ENCODE measurements at regions not wholly inside any gene's neighbourhood (a gene's known extent, or its start where the extent isn't known, plus 50 kb on each side); places are given as distances from the start of the nearest gene placed in this dataset.

GRCh38 chr11:116422956-116423600 is 349.7 kb downstream of the BUD13 start:
- Histone ChIP-seq H3K27me3 (ENCODE audit: control insufficient read depth in 2 of 2, insufficient read depth in 1 of 2, low read length in 1 of 2) (no peaks in the 10 kb centered on the region), H3K27ac (ENCODE audit: low read depth in 1 of 2, low read length in 1 of 2) (no peak overlapping the region), H3K9me3 (ENCODE audit: control insufficient read depth in 2 of 2, insufficient read depth in 1 of 2, low read length in 1 of 2) (no peaks in the 10 kb centered on the region), H3K4me1 (ENCODE audit: control insufficient read depth in 2 of 2, insufficient read depth in 2 of 2, low read length in 2 of 2) (no peaks in the 10 kb centered on the region), H3K4me3 (ENCODE audit: low read length in 2 of 2) (no peak overlapping the region), H3K36me3 (ENCODE audit: control insufficient read depth in 2 of 2, insufficient read depth in 2 of 2, low read length in 1 of 2) (no peaks in the 10 kb centered on the region)
- 72% methylated on average over 6 of the region's 6 CpGs for WGBS
- DNase-seq (ENCODE audit: low read depth in 6 of 9, low spot score in 9 of 9), result no peak

GRCh38 chr11:116422556-116422955 is 350.2 kb downstream of the BUD13 start:
- Histone ChIP-seq H3K4me1 (ENCODE audit: control insufficient read depth in 2 of 2, insufficient read depth in 2 of 2, low read length in 2 of 2) (no peaks in the 10 kb centered on the region), H3K36me3 (ENCODE audit: control insufficient read depth in 2 of 2, insufficient read depth in 2 of 2, low read length in 1 of 2) (no peaks in the 10 kb centered on the region), H3K27me3 (ENCODE audit: control insufficient read depth in 2 of 2, insufficient read depth in 1 of 2, low read length in 1 of 2) (no peaks in the 10 kb centered on the region), H3K9me3 (ENCODE audit: control insufficient read depth in 2 of 2, insufficient read depth in 1 of 2, low read length in 1 of 2) (no peaks in the 10 kb centered on the region), H3K27ac (ENCODE audit: low read depth in 1 of 2, low read length in 1 of 2) (no peak overlapping the region), H3K4me3 (ENCODE audit: low read length in 2 of 2) (no peak overlapping the region)
- no peak for DNase-seq (ENCODE audit: low read depth in 6 of 9, low spot score in 9 of 9)

DNA sequence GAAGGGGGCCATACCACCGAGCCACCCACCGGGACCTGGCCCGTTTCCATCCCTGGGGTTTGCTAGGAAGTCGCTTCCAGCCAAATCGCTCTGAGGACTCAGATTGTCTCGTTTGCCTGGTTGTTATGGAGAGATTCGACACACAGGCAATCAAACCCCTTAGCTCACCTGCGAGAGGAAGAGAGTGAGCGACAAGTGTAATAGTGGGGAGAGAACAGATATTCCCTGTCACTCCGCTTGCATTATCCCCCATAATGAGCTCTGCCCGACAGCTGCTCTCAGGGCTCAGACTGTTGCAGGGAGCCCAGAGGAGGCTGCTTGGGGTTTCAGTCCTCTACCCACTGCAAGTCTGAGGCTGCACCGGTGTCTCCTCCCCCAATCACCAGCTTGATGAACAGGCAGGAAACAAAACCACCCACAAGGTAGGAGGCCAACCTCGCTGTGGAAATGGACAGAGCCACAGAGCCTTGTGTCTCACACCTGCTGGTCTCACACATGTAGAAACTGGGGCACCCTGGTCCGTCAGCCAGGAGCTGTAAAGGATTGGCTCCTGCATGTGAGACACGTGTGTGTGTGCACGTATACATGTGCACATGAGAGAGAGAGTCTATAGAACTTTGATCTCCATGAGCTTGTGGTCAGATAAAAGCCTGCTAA is 351.1 kb downstream of the BUD13 start:
- Histone ChIP-seq H3K27me3 (ENCODE audit: control insufficient read depth in 2 of 2, insufficient read depth in 1 of 2, low read length in 1 of 2) (no peaks in the 10 kb centered on the region), H3K27ac (ENCODE audit: low read depth in 1 of 2, low read length in 1 of 2) (no peak overlapping the region), H3K4me3 (ENCODE audit: low read length in 2 of 2) (no peak overlapping the region), H3K36me3 (ENCODE audit: control insufficient read depth in 2 of 2, insufficient read depth in 2 of 2, low read length in 1 of 2) (no peaks in the 10 kb centered on the region), H3K9me3 (ENCODE audit: control insufficient read depth in 2 of 2, insufficient read depth in 1 of 2, low read length in 1 of 2) (no peaks in the 10 kb centered on the region), H3K4me1 (ENCODE audit: control insufficient read depth in 2 of 2, insufficient read depth in 2 of 2, low read length in 2 of 2) (no peaks in the 10 kb centered on the region)
- DNase-seq (ENCODE audit: low read depth in 6 of 9, low spot score in 9 of 9), result no peak
- WGBS, result 63% methylated on average over 16 of the region's 16 CpGs

DNA sequence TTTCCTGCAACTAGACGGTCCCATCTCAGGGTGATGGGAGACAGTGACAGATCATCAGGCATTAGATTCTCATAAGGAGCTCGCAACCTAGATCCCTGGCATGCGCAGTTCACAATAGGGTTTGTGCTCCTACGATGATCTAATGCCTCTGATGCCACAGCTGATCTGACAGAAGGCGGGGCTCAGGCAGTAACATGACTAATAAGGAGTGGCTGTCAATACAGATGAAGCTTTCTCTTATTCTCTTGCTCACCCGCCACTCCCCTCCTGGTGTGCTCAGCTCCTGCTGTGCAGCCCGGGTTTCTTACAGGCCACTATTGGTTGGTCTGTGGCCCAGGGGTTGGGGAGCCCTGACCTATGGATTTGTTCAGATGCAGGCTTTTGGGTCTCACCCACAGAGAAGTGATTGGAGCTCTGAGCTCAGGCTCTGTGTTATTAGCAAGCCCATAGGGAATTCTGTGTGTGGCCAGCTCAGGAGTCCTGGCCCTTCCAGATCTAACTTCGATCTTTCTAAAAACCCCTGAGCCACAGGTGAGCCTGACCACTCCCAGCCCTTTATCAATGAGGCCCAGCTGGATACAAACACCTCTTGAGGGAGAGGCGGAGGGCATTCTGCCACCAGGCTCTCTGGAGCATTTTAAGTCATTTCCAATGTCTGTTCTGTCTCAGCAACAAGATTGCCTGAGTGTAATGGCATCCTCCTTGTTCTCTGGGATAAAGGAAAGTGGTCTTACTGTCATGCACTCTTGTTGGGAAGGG is 351.8 kb downstream of the BUD13 start:
- WGBS, result 86% methylated on average over 9 of the region's 9 CpGs

DNA sequence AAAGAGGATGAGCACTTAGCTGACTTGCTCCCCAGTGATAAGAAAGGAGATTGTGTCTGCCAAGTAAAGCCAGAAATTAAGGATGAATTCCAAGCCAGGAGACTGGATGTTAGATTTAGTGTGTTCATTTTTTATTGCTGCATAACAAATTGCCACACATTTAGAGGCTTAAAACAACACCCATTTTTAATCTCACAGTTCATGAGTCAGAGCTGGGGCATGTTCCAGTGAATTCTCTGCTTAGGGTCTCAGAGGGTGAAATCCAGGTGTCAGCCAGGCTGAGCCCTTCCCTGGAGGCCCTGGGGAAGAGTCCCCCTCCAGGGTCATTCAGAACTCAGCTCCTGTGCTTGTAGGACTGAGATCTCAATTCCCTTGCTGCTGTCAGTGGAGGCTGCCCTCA is 352.8 kb downstream of the BUD13 start:
- H3K36me3 ChIP-seq (ENCODE audit: control insufficient read depth in 2 of 2, insufficient read depth in 2 of 2, low read length in 1 of 2), result no peaks in the 10 kb centered on the region
- no peak overlapping the region for H3K4me3 ChIP-seq (ENCODE audit: low read length in 2 of 2)
- H3K27ac ChIP-seq (ENCODE audit: low read depth in 1 of 2, low read length in 1 of 2), result no peak overlapping the region
- H3K27me3 ChIP-seq (ENCODE audit: control insufficient read depth in 2 of 2, insufficient read depth in 1 of 2, low read length in 1 of 2), result no peaks in the 10 kb centered on the region
- no peak for DNase-seq (ENCODE audit: low read depth in 6 of 9, low spot score in 9 of 9)
- no peaks in the 10 kb centered on the region for H3K9me3 ChIP-seq (ENCODE audit: control insufficient read depth in 2 of 2, insufficient read depth in 1 of 2, low read length in 1 of 2)
- no peaks in the 10 kb centered on the region for H3K4me1 ChIP-seq (ENCODE audit: control insufficient read depth in 2 of 2, insufficient read depth in 2 of 2, low read length in 2 of 2)

More for the DNA sequence above, 351.8 kb downstream of the BUD13 start:
- no peaks in the 10 kb centered on the region for H3K27me3 ChIP-seq (ENCODE audit: control insufficient read depth in 2 of 2, insufficient read depth in 1 of 2, low read length in 1 of 2)
- no peak overlapping the region for H3K4me3 ChIP-seq (ENCODE audit: low read length in 2 of 2)
- H3K36me3 ChIP-seq (ENCODE audit: control insufficient read depth in 2 of 2, insufficient read depth in 2 of 2, low read length in 1 of 2), result no peaks in the 10 kb centered on the region
- H3K27ac ChIP-seq (ENCODE audit: low read depth in 1 of 2, low read length in 1 of 2), result no peak overlapping the region
- no peaks in the 10 kb centered on the region for H3K4me1 ChIP-seq (ENCODE audit: control insufficient read depth in 2 of 2, insufficient read depth in 2 of 2, low read length in 2 of 2)
- DNase-seq (ENCODE audit: low read depth in 6 of 9, low spot score in 9 of 9), result no peak
- no peaks in the 10 kb centered on the region for H3K9me3 ChIP-seq (ENCODE audit: control insufficient read depth in 2 of 2, insufficient read depth in 1 of 2, low read length in 1 of 2)

DNA sequence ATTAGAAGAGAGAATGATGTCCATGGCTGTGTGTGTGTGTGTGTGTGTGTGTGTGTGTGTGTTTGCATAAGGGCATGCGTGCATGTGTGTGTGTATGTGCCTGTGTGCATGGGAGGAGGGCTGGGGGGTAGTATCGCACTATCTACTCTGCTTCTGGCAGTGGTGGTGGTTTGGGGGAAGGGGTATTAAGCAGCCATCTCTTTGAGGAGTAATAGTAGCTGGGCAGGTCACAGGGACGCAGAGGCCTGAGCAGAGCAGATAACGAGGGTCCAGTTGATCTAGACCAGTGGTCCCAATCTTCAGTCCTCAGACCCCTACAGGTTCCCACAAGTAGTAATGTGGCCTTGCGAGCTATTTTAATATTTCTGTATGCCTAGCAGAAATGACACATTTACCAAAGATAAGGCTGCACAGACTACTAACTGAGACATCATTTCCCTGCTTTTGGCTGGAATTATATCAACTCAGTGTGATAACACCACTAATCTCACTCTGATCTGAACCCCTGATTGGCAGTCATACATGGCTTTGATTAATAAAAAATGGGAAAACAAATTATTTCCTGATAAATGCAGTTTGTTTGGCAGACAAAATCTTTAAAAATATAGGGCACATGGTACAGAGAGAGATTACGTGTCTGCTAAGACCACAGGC is 354.3 kb downstream of the BUD13 start:
- Histone ChIP-seq H3K36me3 (ENCODE audit: control insufficient read depth in 2 of 2, insufficient read depth in 2 of 2, low read length in 1 of 2) (no peaks in the 10 kb centered on the region), H3K4me1 (ENCODE audit: control insufficient read depth in 2 of 2, insufficient read depth in 2 of 2, low read length in 2 of 2) (no peaks in the 10 kb centered on the region), H3K4me3 (ENCODE audit: low read length in 2 of 2) (no peak overlapping the region), H3K27ac (ENCODE audit: low read depth in 1 of 2, low read length in 1 of 2) (no peak overlapping the region), H3K27me3 (ENCODE audit: control insufficient read depth in 2 of 2, insufficient read depth in 1 of 2, low read length in 1 of 2) (peaks cover 0 to 2% of the 10 kb centered on the region in 2 donors), H3K9me3 (ENCODE audit: control insufficient read depth in 2 of 2, insufficient read depth in 1 of 2, low read length in 1 of 2) (no peaks in the 10 kb centered on the region)
- no peak for DNase-seq (ENCODE audit: low read depth in 6 of 9, low spot score in 9 of 9)
- 90% methylated on average over 6 of the region's 6 CpGs for WGBS

DNA sequence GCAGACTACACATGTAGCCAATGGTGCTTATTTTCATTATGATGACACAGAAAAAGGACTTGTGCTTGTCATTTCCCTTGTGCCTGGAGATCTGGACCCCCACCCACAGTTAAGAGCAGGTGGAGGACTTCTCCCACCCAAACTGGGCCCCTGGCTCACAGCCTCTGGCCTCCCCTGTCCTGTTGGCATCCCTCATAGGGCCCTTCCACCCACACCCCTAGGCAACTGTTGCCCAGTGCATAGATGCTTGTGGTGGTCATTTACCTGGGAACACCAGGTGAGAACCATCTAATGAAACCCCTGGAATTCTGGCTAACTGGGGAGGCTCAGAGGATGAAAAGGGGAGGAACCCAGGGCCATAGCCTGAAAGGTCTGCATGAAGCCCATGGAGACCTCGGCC is 355.9 kb downstream of the BUD13 start:
- no peaks in the 10 kb centered on the region for H3K9me3 ChIP-seq (ENCODE audit: control insufficient read depth in 2 of 2, insufficient read depth in 1 of 2, low read length in 1 of 2)
- no peak overlapping the region for H3K27ac ChIP-seq (ENCODE audit: low read depth in 1 of 2, low read length in 1 of 2)
- H3K36me3 ChIP-seq (ENCODE audit: control insufficient read depth in 2 of 2, insufficient read depth in 2 of 2, low read length in 1 of 2), result no peaks in the 10 kb centered on the region
- no peak for DNase-seq (ENCODE audit: low read depth in 6 of 9, low spot score in 9 of 9)
- H3K4me3 ChIP-seq (ENCODE audit: low read length in 2 of 2), result no peak overlapping the region
- H3K4me1 ChIP-seq (ENCODE audit: control insufficient read depth in 2 of 2, insufficient read depth in 2 of 2, low read length in 2 of 2), result no peaks in the 10 kb centered on the region
- 85% methylated on average over 1 of the region's 1 CpG for WGBS
- H3K27me3 ChIP-seq (ENCODE audit: control insufficient read depth in 2 of 2, insufficient read depth in 1 of 2, low read length in 1 of 2), result peaks cover 0 to 2% of the 10 kb centered on the region in 2 donors

GRCh38 chr11:116415095-116415494 is 357.7 kb downstream of the BUD13 start:
- H3K9me3 ChIP-seq (ENCODE audit: control insufficient read depth in 2 of 2, insufficient read depth in 1 of 2, low read length in 1 of 2), result no peaks in the 10 kb centered on the region
- H3K4me1 ChIP-seq (ENCODE audit: control insufficient read depth in 2 of 2, insufficient read depth in 2 of 2, low read length in 2 of 2), result no peaks in the 10 kb centered on the region
- no peak for DNase-seq (ENCODE audit: low read depth in 6 of 9, low spot score in 9 of 9)
- peaks cover 0 to 2% of the 10 kb centered on the region in 2 donors for H3K27me3 ChIP-seq (ENCODE audit: control insufficient read depth in 2 of 2, insufficient read depth in 1 of 2, low read length in 1 of 2)
- no peak overlapping the region for H3K4me3 ChIP-seq (ENCODE audit: low read length in 2 of 2)
- H3K27ac ChIP-seq (ENCODE audit: low read depth in 1 of 2, low read length in 1 of 2), result no peak overlapping the region
- no peaks in the 10 kb centered on the region for H3K36me3 ChIP-seq (ENCODE audit: control insufficient read depth in 2 of 2, insufficient read depth in 2 of 2, low read length in 1 of 2)
- WGBS, result 70% methylated on average over 6 of the region's 6 CpGs

- H3K27ac ChIP-seq (ENCODE audit: low read depth in 1 of 2, low read length in 1 of 2), result no peak overlapping the region
- 77% methylated on average over 9 of the region's 9 CpGs for WGBS
Measured at GRCh38 chr11:116414357-116414880, 358.4 kb downstream of the BUD13 start.

More at GRCh38 chr11:116414357-116414880, 358.4 kb downstream of the BUD13 start:
- H3K27me3 ChIP-seq (ENCODE audit: control insufficient read depth in 2 of 2, insufficient read depth in 1 of 2, low read length in 1 of 2), result peaks cover 0 to 2% of the 10 kb centered on the region in 2 donors
- H3K4me3 ChIP-seq (ENCODE audit: low read length in 2 of 2), result no peak overlapping the region
- no peaks in the 10 kb centered on the region for H3K36me3 ChIP-seq (ENCODE audit: control insufficient read depth in 2 of 2, insufficient read depth in 2 of 2, low read length in 1 of 2)
- H3K9me3 ChIP-seq (ENCODE audit: control insufficient read depth in 2 of 2, insufficient read depth in 1 of 2, low read length in 1 of 2), result no peaks in the 10 kb centered on the region
- DNase-seq (ENCODE audit: low read depth in 6 of 9, low spot score in 9 of 9), result no peak
- no peaks in the 10 kb centered on the region for H3K4me1 ChIP-seq (ENCODE audit: control insufficient read depth in 2 of 2, insufficient read depth in 2 of 2, low read length in 2 of 2)

Measured in thymus (tissue), 11 donors.